Hippocampal formation (tissue), 2 donors: ENCODE measurements at regions not wholly inside any gene's neighbourhood (a gene's known extent, or its start where the extent isn't known, plus 50 kb on each side); places are given as distances from the start of the nearest gene placed in this dataset.

Experiments
- DNase-seq, 2 donors: peaks; one replicate each; lab custom pipeline; 2025; lab: John Stamatoyannopoulos, UW

- no peak for DNase-seq
Observed at GRCh38 chr21:43317959-43318358, 109.0 kb downstream of the SIK1 start.

GRCh38 chr21:43317254-43317748 is 109.6 kb downstream of the SIK1 start:
- no peak for DNase-seq

GRCh38 chr21:43316156-43316845 is 110.6 kb downstream of the SIK1 start:
- no peak for DNase-seq

- DNase-seq: no peak
Observed at GRCh38 chr21:43315244-43316137, 111.4 kb downstream of the SIK1 start.

GRCh38 chr21:43313939-43314405 is 113.0 kb downstream of the SIK1 start:
- no peak for DNase-seq

GRCh38 chr21:43313221-43313938 is 113.6 kb downstream of the SIK1 start:
- no peak for DNase-seq

- no peak for DNase-seq
Observed at GRCh38 chr21:43312751-43313169, 114.2 kb downstream of the SIK1 start.

GRCh38 chr21:43312011-43312410 is 114.9 kb downstream of the SIK1 start:
- no peak for DNase-seq

- no peak for DNase-seq
Observed at GRCh38 chr21:43311301-43311817, 115.6 kb downstream of the SIK1 start.

- DNase-seq: no peak
Observed at GRCh38 chr21:43308815-43309283, 118.1 kb downstream of the SIK1 start.

GRCh38 chr21:43308101-43308814 is 118.7 kb downstream of the SIK1 start:
- no peak for DNase-seq

- DNase-seq: no peak
Observed at GRCh38 chr21:43307677-43308070, 119.3 kb downstream of the SIK1 start.

GRCh38 chr21:43306911-43307676 is 119.8 kb downstream of the SIK1 start:
- DNase-seq: no peak

GRCh38 chr21:43306391-43306790 is 120.5 kb downstream of the SIK1 start:
- DNase-seq: no peak

- no peak for DNase-seq
Observed at GRCh38 chr21:43305811-43306311, 121.1 kb downstream of the SIK1 start.

- DNase-seq: no peak
Observed at GRCh38 chr21:43305336-43305665, 121.6 kb downstream of the SIK1 start.

GRCh38 chr21:43304621-43305335 is 122.2 kb downstream of the SIK1 start:
- no peak for DNase-seq

- DNase-seq: no peak
Observed at GRCh38 chr21:43304206-43304605, 122.7 kb downstream of the SIK1 start.

GRCh38 chr21:43303275-43304178 is 123.4 kb downstream of the SIK1 start:
- DNase-seq: no peak
